Endothelial cell of umbilical vein (primary cell): ENCODE measurements at regions not wholly inside any gene's neighbourhood (a gene's known extent, or its start where the extent isn't known, plus 50 kb on each side); places are given as distances from the start of the nearest gene placed in this dataset.

Experiments used
- BruUV-seq: library from RNA; stranded (reverse); fragments of 400-500 nt; replicated peaks from 2 replicates; lab custom pipeline; 2021; lab: Mats Ljungman, UMichigan
- CTCF ChIA-PET: fragments of 300-600, 350-600 bp; sonication (Branson Sonifier 250); formaldehyde crosslinking; loops from one replicate; lab custom pipeline; 2021; ENCODE audit warnings: antibody characterized with exemption, inconsistent platforms; lab: Charles Lee
- POLR2A ChIA-PET: fragments of 300-600, 350-600 bp; sonication (Branson Sonifier 250); formaldehyde crosslinking; loops from one replicate; lab custom pipeline; 2021; ENCODE audit warnings: antibody characterized with exemption, inconsistent platforms; lab: Charles Lee
- DNase-seq: peaks from one replicate; pipeline ENCODE4 v3.0.0-alpha.2; 2011; ENCODE audit warnings: low read depth, low spot score
- FAIRE-seq: peaks from 2 replicates; lab custom pipeline; 2011; peaks lifted over from hg19 to GRCh38; lab: Jason Lieb, UNC
- H2AFZ ChIP-seq: 2 replicates; pipeline ENCODE4 v1.6.0; 2012; ENCODE audit warnings: low read depth, low read length, control low read depth, inconsistent platforms
- H3K27ac ChIP-seq: 2 replicates; pipeline ENCODE4 v1.5.1; 2011; ENCODE audit warnings: low read depth, mild to moderate bottlenecking, control low read depth, low read length, moderate library complexity; ENCODE audit not compliant: insufficient read depth
- H3K27me3 ChIP-seq, 2 experiments: 2 replicates each; pipeline versions ENCODE4 v1.6.0 to v1.6.1; 2011; ENCODE audit warnings: low read length in 2 of 2, mixed read lengths in 1 of 2; ENCODE audit not compliant: control insufficient read depth in 2 of 2, insufficient read depth in 2 of 2
- H3K36me3 ChIP-seq, 2 experiments: 2 replicates in 1 of 2; 3 replicates in 1 of 2; pipeline ENCODE4 v1.5.1; 2011; ENCODE audit warnings: low read length in 2 of 2, mild to moderate bottlenecking in 1 of 2, moderate library complexity in 1 of 2; ENCODE audit not compliant: control insufficient read depth in 2 of 2, insufficient read depth in 2 of 2; ENCODE audit errors: extremely low read depth in 1 of 2
- H3K4me1 ChIP-seq: 3 replicates; pipeline ENCODE4 v1.5.1; 2011; ENCODE audit warnings: mild to moderate bottlenecking, low read length; ENCODE audit not compliant: control insufficient read depth, insufficient read depth; ENCODE audit errors: extremely low read depth
- H3K4me2 ChIP-seq: 2 replicates; pipeline ENCODE4 v1.6.1; 2011; ENCODE audit warnings: low read length, control low read depth, mixed read lengths; ENCODE audit not compliant: insufficient read depth
- H3K4me3 ChIP-seq, 3 experiments: fragments of 200-600 bp in 1 of 3; sonication (generic), shearing (Covaris generic) in 1 of 3; replicated peaks in 1 of 3; 2 replicates each; pipeline ENCODE4 v1.5.1; 2011 to 2016; ENCODE audit warnings: control low read depth in 3 of 3, low read length in 3 of 3, mild to moderate bottlenecking in 2 of 3, inconsistent platforms in 1 of 3, low read depth in 1 of 3, moderate library complexity in 1 of 3; ENCODE audit not compliant: insufficient read depth in 1 of 3
- H3K79me2 ChIP-seq: 2 replicates; pipeline ENCODE4 v1.6.0; 2012; ENCODE audit warnings: low read length, inconsistent platforms; ENCODE audit not compliant: control insufficient read depth, insufficient read depth
- H3K9ac ChIP-seq: replicated peaks from 2 replicates; pipeline ENCODE3; 2011; ENCODE audit warnings: low read length, control low read depth; ENCODE audit not compliant: insufficient read depth; ENCODE audit errors: extremely low read depth
- H3K9me1 ChIP-seq: replicated peaks from 3 replicates; pipeline ENCODE4 v1.6.0; 2011; ENCODE audit warnings: mild to moderate bottlenecking, low read length; ENCODE audit not compliant: control insufficient read depth, insufficient read depth; ENCODE audit errors: extremely low read depth
- H3K9me3 ChIP-seq: replicated peaks from 2 replicates; pipeline ENCODE4 v1.5.1; 2012; ENCODE audit warnings: low read length, inconsistent platforms; ENCODE audit not compliant: control insufficient read depth, insufficient read depth
- H4K20me1 ChIP-seq: replicated peaks from 2 replicates; pipeline ENCODE3; 2011; ENCODE audit warnings: mild to moderate bottlenecking, low read length; ENCODE audit not compliant: control insufficient read depth, insufficient read depth; ENCODE audit errors: extremely low read depth
- CTCF ChIP-seq, 2 donors: IDR thresholded peaks; 1 replicate in 1 of 2; 2 replicates in 1 of 2; pipeline ENCODE4 v1.5.1; 2011; ENCODE audit warnings: low read length in 2 of 2, mild to moderate bottlenecking in 2 of 2, moderate library complexity in 2 of 2, control low read depth in 1 of 2, inconsistent platforms in 1 of 2, low read depth in 1 of 2; ENCODE audit not compliant: insufficient read depth in 1 of 2; ENCODE audit errors: extremely low read depth in 1 of 2
- FOS ChIP-seq: IDR thresholded peaks from 2 replicates; pipeline ENCODE4 v1.6.1; 2011; ENCODE audit warnings: mild to moderate bottlenecking, low read length, moderate library complexity, borderline replicate concordance; ENCODE audit not compliant: insufficient read depth
- POLR2AphosphoS5 ChIP-seq: IDR thresholded peaks from 2 replicates; pipeline ENCODE4 v1.6.1; 2012; ENCODE audit warnings: low read depth, mild to moderate bottlenecking, control low read depth, low read length, moderate library complexity; ENCODE audit not compliant: insufficient read depth
- dilution Hi-C: fragments of 300-500 bp; cut with MboI; formaldehyde crosslinking; loops from one replicate; pipeline ENCODE4 v1.15.0; 2019; ENCODE audit warnings: low sequenced_read_pairs; ENCODE audit not compliant: extremely low pct_ligation_motif_present
- intact Hi-C: fragments of 100-400 bp; cut with micrococcal nuclease; formaldehyde crosslinking; loops from one replicate; pipeline ENCODE4 v1.10.0; 2022

- CTCF ChIA-PET, result no interaction called here
- dilution Hi-C loops (no loop called here), intact Hi-C loops (no loop called here)
Measured at GRCh38 chr4:23290656-23291055, 597.9 kb downstream of the GBA3 start.

More at GRCh38 chr4:23290656-23291055, 597.9 kb downstream of the GBA3 start:
- no TSS peak for BruUV-seq
- DNase-seq (no peak), FAIRE-seq (no peak)
- TF ChIP-seq FOS (peak; percentile 18), POLR2AphosphoS5 (no peak), CTCF (IDR thresholded peaks at IDR 0.05; ENCODE audit: extremely low read depth in 1 of 2, insufficient read depth in 1 of 2, low read depth in 1 of 2, low read length in 2 of 2) (no peak)
- H3K4me1 ChIP-seq, result peaks cover 2% of the 10 kb centered on the region
- H3K9me3 ChIP-seq, result peaks cover 4% of the 10 kb centered on the region
- no peaks in the 10 kb centered on the region for H3K79me2 ChIP-seq
- H3K27ac ChIP-seq, result peak overlapping the region; percentile 17
- H3K9me1 ChIP-seq, result no peaks in the 10 kb centered on the region
- no peaks in the 10 kb centered on the region for H3K36me3 ChIP-seq
- H3K9ac ChIP-seq, result no peak overlapping the region
- POLR2A ChIA-PET, result no interaction called here
- no peak overlapping the region for H3K4me2 ChIP-seq
- H2AFZ ChIP-seq, result no peak overlapping the region
- H4K20me1 ChIP-seq, result no peaks in the 10 kb centered on the region
- H3K4me3 ChIP-seq, result no peak overlapping the region
- H3K27me3 ChIP-seq, result no peaks in the 10 kb centered on the region
